Smooth muscle cell (in vitro differentiated cells): ENCODE measurements at regions not wholly inside any gene's neighbourhood (a gene's known extent, or its start where the extent isn't known, plus 50 kb on each side); places are given as distances from the start of the nearest gene placed in this dataset.

Experiments used
- DNase-seq: peaks from one replicate; lab custom pipeline; 2025; ENCODE audit not compliant: unreplicated experiment; lab: John Stamatoyannopoulos, UW
- H2AFZ ChIP-seq: fragments of 200-600 bp; sonication (generic); 2 replicates; pipeline ENCODE4 v1.6.0; 2016; ENCODE audit warnings: antibody characterized with exemption, low read depth, mild to moderate bottlenecking
- H3F3A ChIP-seq: fragments of 200-600 bp; sonication (generic); 2 replicates; pipeline ENCODE4 v1.6.0; 2017; ENCODE audit warnings: antibody characterized with exemption, low read depth
- H3K27ac ChIP-seq: fragments of 200-600 bp; sonication (generic); 2 replicates; pipeline ENCODE4 v1.5.1; 2016; ENCODE audit warnings: low read depth, mild to moderate bottlenecking
- H3K27me3 ChIP-seq: fragments of 200-600 bp; sonication (generic); 2 replicates; pipeline ENCODE4 v1.6.1; 2016; ENCODE audit warnings: low read depth, mild to moderate bottlenecking
- H3K36me3 ChIP-seq: fragments of 200-600 bp; sonication (generic); 2 replicates; pipeline ENCODE4 v1.5.1; 2016; ENCODE audit warnings: low read depth
- H3K4me1 ChIP-seq: fragments of 200-600 bp; sonication (generic); 2 replicates; pipeline ENCODE4 v1.5.1; 2016; ENCODE audit warnings: low read depth
- H3K4me2 ChIP-seq: fragments of 200-600 bp; sonication (generic); 2 replicates; pipeline ENCODE4 v1.6.0; 2016; ENCODE audit warnings: mild to moderate bottlenecking
- H3K4me3 ChIP-seq: fragments of 200-600 bp; sonication (generic); 2 replicates; pipeline ENCODE4 v1.5.1; 2016; ENCODE audit warnings: mild to moderate bottlenecking
- H3K79me2 ChIP-seq: fragments of 200-600 bp; sonication (generic); 2 replicates; pipeline ENCODE4 v1.6.0; 2016; ENCODE audit warnings: low read depth, mild to moderate bottlenecking
- H3K9ac ChIP-seq: fragments of 200-600 bp; sonication (generic); 2 replicates; pipeline ENCODE4 v1.6.0; 2016; ENCODE audit warnings: low read depth
- H3K9me3 ChIP-seq: fragments of 200-600 bp; sonication (generic); replicated peaks from 2 replicates; pipeline ENCODE4 v1.5.1; 2016; ENCODE audit warnings: low read depth
- H4K20me1 ChIP-seq: fragments of 200-600 bp; sonication (generic); 2 replicates; pipeline ENCODE4 v1.6.0; 2016; ENCODE audit warnings: low read depth
- WGBS: methylation state at CpG from one replicate; pipeline ENCODE4 v1.1.7; 2016; ENCODE audit warnings: low lambda C conversion rate; 5-methylcytosine and 5-hydroxymethylcytosine counted together
- TF ChIP-seq, protein P1 (sequence below): fragments of 200-600 bp; sonication (generic); IDR thresholded peaks from 2 replicates; pipeline ENCODE4 v1.5.1; 2017; ENCODE audit warnings: borderline replicate concordance, mild to moderate bottlenecking, antibody characterized with exemption; ENCODE audit not compliant: insufficient read depth, poor library complexity, severe bottlenecking

GRCh38 chr19:28500296-28500695, 712.7 kb downstream of the UQCRFS1 start:
- no peaks in the 10 kb centered on the region for H4K20me1 ChIP-seq

DNA sequence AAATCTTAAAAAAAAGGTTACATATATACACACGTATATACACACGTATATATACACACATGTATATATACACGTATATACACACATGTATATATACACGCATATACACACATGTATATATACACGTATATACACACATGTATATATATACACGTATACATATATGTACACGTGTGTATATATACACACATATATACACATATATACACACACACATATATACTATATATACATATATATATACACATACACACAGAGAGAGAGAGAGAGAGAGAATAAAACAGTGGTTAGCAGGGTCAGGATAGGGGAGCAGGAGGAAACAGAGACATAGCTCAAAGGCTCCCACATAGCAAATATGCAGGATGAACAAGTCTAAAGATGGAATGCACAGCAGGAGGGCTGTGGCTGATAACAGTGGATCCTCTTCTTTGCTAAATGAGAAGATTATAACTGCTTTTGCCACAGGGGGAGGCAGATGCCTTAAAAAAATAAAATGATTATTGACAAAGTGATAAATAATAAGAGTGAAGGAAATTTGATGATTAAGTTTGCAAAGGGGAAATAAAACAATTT, 714.5 kb downstream of the UQCRFS1 start:
- Histone ChIP-seq H3F3A (no peaks in the 10 kb centered on the region), H3K9ac (no peak overlapping the region), H3K27ac (no peak overlapping the region), H4K20me1 (no peaks in the 10 kb centered on the region), H2AFZ (no peak overlapping the region), H3K27me3 (no peaks in the 10 kb centered on the region), H3K4me3 (no peak overlapping the region), H3K4me2 (no peak overlapping the region), H3K4me1 (peaks cover 9% of the 10 kb centered on the region), H3K79me2 (no peaks in the 10 kb centered on the region), H3K36me3 (no peaks in the 10 kb centered on the region), H3K9me3 (no peaks in the 10 kb centered on the region)
- DNase-seq, result no peak
- TF ChIP-seq, protein P1, sequence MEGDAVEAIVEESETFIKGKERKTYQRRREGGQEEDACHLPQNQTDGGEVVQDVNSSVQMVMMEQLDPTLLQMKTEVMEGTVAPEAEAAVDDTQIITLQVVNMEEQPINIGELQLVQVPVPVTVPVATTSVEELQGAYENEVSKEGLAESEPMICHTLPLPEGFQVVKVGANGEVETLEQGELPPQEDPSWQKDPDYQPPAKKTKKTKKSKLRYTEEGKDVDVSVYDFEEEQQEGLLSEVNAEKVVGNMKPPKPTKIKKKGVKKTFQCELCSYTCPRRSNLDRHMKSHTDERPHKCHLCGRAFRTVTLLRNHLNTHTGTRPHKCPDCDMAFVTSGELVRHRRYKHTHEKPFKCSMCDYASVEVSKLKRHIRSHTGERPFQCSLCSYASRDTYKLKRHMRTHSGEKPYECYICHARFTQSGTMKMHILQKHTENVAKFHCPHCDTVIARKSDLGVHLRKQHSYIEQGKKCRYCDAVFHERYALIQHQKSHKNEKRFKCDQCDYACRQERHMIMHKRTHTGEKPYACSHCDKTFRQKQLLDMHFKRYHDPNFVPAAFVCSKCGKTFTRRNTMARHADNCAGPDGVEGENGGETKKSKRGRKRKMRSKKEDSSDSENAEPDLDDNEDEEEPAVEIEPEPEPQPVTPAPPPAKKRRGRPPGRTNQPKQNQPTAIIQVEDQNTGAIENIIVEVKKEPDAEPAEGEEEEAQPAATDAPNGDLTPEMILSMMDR, result no peak
- 77% methylated on average over 7 of the region's 7 CpGs for WGBS

More at GRCh38 chr19:28500296-28500695, 712.7 kb downstream of the UQCRFS1 start:
- WGBS, result 81% methylated on average over 3 of the region's 3 CpGs
- H3K36me3 ChIP-seq, result no peaks in the 10 kb centered on the region
- H3K9ac ChIP-seq, result no peak overlapping the region
- H3K79me2 ChIP-seq, result no peaks in the 10 kb centered on the region
- no peaks in the 10 kb centered on the region for H3F3A ChIP-seq
- no peak for DNase-seq
- no peak overlapping the region for H2AFZ ChIP-seq
- H3K4me2 ChIP-seq, result no peak overlapping the region
- no peaks in the 10 kb centered on the region for H3K9me3 ChIP-seq
- no peaks in the 10 kb centered on the region for H3K4me1 ChIP-seq
- TF ChIP-seq, protein P1, result no peak
- H3K27me3 ChIP-seq, result no peaks in the 10 kb centered on the region
- H3K4me3 ChIP-seq, result no peak overlapping the region
- no peak overlapping the region for H3K27ac ChIP-seq

- no peak for DNase-seq
- peaks cover 9% of the 10 kb centered on the region for H3K4me1 ChIP-seq
- H3K9ac ChIP-seq, result no peak overlapping the region
- no peaks in the 10 kb centered on the region for H4K20me1 ChIP-seq
- no peaks in the 10 kb centered on the region for H3K27me3 ChIP-seq
- WGBS, result 95% methylated on average over 4 of the region's 4 CpGs
- no peaks in the 10 kb centered on the region for H3F3A ChIP-seq
- no peaks in the 10 kb centered on the region for H3K79me2 ChIP-seq
- no peak overlapping the region for H3K4me2 ChIP-seq
- no peak overlapping the region for H3K27ac ChIP-seq
- no peaks in the 10 kb centered on the region for H3K36me3 ChIP-seq
- no peak overlapping the region for H2AFZ ChIP-seq
- TF ChIP-seq, protein P1, result no peak
- no peaks in the 10 kb centered on the region for H3K9me3 ChIP-seq
- H3K4me3 ChIP-seq, result no peak overlapping the region
Measured at GRCh38 chr19:28497887-28498286, 715.1 kb downstream of the UQCRFS1 start.

DNA sequence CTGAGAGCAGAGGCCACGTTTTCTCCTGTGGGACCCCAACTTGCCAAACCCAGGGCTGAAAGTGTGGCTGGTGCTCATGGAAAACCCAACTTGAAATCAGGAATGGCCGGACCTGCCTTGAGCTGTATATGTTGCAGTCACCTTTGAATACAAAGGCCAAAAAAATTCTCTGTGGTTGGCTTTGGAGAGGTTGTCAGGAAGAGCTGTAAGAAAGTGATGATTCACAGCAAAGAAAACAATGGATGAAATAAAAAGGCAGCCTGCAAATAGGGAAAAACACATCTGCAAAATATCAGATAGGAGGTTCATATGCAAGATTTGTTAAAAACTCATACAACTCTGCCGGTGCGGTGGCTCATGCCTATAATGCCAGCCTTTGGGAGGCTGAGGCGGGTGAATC, 715.8 kb downstream of the UQCRFS1 start:
- Histone ChIP-seq H3K4me3 (no peak overlapping the region), H3K27me3 (no peaks in the 10 kb centered on the region), H3K79me2 (no peaks in the 10 kb centered on the region), H3K9me3 (no peaks in the 10 kb centered on the region), H3K27ac (no peak overlapping the region), H3F3A (no peaks in the 10 kb centered on the region), H4K20me1 (no peaks in the 10 kb centered on the region), H2AFZ (no peak overlapping the region), H3K4me1 (peaks cover 9% of the 10 kb centered on the region), H3K4me2 (no peak overlapping the region), H3K9ac (no peak overlapping the region), H3K36me3 (no peaks in the 10 kb centered on the region)
- TF ChIP-seq, protein P1, result no peak
- 80% methylated on average over 5 of the region's 5 CpGs for WGBS
- DNase-seq, result no peak
